Tibial nerve (tissue), 4 donors: ENCODE measurements at regions not wholly inside any gene's neighbourhood (a gene's known extent, or its start where the extent isn't known, plus 50 kb on each side); places are given as distances from the start of the nearest gene placed in this dataset.

ENCODE experiments used
- EP300 ChIP-seq, 2 donors: sonication (generic); formaldehyde crosslinking; IDR thresholded peaks; one replicate each; pipeline ENCODE4 v1.6.1; 2017; ENCODE audit warnings: antibody characterized with exemption in 2 of 2, mild to moderate bottlenecking in 1 of 2
- POLR2A ChIP-seq, 2 donors: fragments of 450-650 bp; IDR thresholded peaks; one replicate each; pipeline ENCODE4 v1.6.1; 2017; ENCODE audit warnings: antibody characterized with exemption in 2 of 2, mild to moderate bottlenecking in 2 of 2, moderate library complexity in 2 of 2
- TF ChIP-seq, protein P1 (sequence below), 5 experiments: fragments of 200-600 bp in 3 of 5; fragments of 450-650 bp in 2 of 5; sonication (generic) in 3 of 5; IDR thresholded peaks; one replicate each; pipeline ENCODE4 v1.5.1; 2016 to 2019; ENCODE audit warnings: antibody characterized with exemption in 5 of 5, mild to moderate bottlenecking in 3 of 5, moderate library complexity in 2 of 5

DNA sequence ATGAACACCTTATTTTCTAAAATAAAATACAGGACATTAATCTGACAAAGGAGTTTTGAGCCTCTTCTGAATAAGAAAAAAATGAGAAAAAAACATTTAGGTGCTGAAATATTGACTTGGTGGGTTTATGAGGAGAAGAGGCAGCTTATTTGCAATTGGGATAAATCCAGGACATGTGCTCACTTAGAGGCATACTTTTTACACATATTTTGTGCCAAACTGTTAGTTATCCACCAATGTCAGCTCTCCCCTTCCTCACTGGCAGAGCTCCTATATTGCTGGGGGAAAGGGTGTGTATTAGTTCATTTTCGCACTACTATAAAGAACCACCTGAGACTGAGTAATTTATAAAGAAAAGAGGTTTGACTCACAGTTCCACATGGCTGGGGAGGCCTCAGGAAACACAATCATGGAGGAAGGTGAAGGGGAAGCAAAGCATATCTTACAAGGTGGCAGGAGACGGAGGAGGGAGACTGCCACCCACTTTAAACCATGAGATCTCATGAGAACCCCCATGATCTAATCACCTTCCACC, 135.4 kb upstream of the EGLN3 start:
- TF ChIP-seq POLR2A (IDR thresholded peaks at IDR 0.05) (no peak), EP300 (IDR thresholded peaks at IDR 0.05) (no peak)
- TF ChIP-seq, protein P1, sequence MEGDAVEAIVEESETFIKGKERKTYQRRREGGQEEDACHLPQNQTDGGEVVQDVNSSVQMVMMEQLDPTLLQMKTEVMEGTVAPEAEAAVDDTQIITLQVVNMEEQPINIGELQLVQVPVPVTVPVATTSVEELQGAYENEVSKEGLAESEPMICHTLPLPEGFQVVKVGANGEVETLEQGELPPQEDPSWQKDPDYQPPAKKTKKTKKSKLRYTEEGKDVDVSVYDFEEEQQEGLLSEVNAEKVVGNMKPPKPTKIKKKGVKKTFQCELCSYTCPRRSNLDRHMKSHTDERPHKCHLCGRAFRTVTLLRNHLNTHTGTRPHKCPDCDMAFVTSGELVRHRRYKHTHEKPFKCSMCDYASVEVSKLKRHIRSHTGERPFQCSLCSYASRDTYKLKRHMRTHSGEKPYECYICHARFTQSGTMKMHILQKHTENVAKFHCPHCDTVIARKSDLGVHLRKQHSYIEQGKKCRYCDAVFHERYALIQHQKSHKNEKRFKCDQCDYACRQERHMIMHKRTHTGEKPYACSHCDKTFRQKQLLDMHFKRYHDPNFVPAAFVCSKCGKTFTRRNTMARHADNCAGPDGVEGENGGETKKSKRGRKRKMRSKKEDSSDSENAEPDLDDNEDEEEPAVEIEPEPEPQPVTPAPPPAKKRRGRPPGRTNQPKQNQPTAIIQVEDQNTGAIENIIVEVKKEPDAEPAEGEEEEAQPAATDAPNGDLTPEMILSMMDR (IDR thresholded peaks at IDR 0.05), result no peak
